Uterus (tissue), 3 donors: ENCODE measurements at regions not wholly inside any gene's neighbourhood (a gene's known extent, or its start where the extent isn't known, plus 50 kb on each side); places are given as distances from the start of the nearest gene placed in this dataset.
"Not testable (repeated sequence)": the region's sequence is repeated elsewhere in the genome, so short reads cannot be mapped to it uniquely, and the experiment has no call there.

Experiments used
- DNase-seq, 2 donors: peaks; one replicate each; pipeline ENCODE4 v3.0.0-alpha.2; 2019 to 2020
- H3K27ac ChIP-seq, 2 donors: fragments of 200-600 bp; sonication (generic); 1 replicate in 1 of 2; 2 replicates in 1 of 2; pipeline ENCODE4 v1.5.1; 2016 to 2018
- H3K27me3 ChIP-seq, 2 donors: fragments of 200-600 bp; sonication (generic); one replicate each; pipeline ENCODE4 v1.5.1; 2018 to 2019; ENCODE audit warnings: control low read depth in 1 of 2
- H3K36me3 ChIP-seq, 2 donors: fragments of 200-600 bp; sonication (generic); one replicate each; pipeline ENCODE4 v1.5.1; 2019; ENCODE audit warnings: control low read depth in 1 of 2
- H3K4me1 ChIP-seq, 2 donors: fragments of 200-600 bp; sonication (generic); one replicate each; pipeline ENCODE4 v1.5.1; 2018 to 2019; ENCODE audit warnings: control low read depth in 1 of 2
- H3K4me3 ChIP-seq, 2 donors: fragments of 200-600 bp; sonication (generic); 1 replicate in 1 of 2; 2 replicates in 1 of 2; pipeline ENCODE4 v1.5.1; 2018 to 2019; ENCODE audit warnings: mild to moderate bottlenecking in 1 of 2
- H3K9me3 ChIP-seq, 2 donors: fragments of 200-600 bp; sonication (generic); one replicate each; pipeline ENCODE4 v1.5.1; 2019; ENCODE audit warnings: control low read depth in 1 of 2
- intact Hi-C: fragments of 100-400 bp; cut with DNase I; formaldehyde crosslinking; loops from one replicate; pipeline ENCODE4 v1.15.1; 2023; ENCODE audit warnings: low total_unique reads
- donor health status: DM: yes; HTN: yes; CAD: no.

- intact Hi-C loops, DNase-seq, H3K4me3 ChIP-seq, H3K9me3 ChIP-seq, H3K4me1 ChIP-seq, H3K27ac ChIP-seq, H3K36me3 ChIP-seq, H3K27me3 ChIP-seq: not testable (repeated sequence)
Observed at GRCh38 chr2:91519359-91519758, 2827.9 kb downstream of the RPIA start.

DNA sequence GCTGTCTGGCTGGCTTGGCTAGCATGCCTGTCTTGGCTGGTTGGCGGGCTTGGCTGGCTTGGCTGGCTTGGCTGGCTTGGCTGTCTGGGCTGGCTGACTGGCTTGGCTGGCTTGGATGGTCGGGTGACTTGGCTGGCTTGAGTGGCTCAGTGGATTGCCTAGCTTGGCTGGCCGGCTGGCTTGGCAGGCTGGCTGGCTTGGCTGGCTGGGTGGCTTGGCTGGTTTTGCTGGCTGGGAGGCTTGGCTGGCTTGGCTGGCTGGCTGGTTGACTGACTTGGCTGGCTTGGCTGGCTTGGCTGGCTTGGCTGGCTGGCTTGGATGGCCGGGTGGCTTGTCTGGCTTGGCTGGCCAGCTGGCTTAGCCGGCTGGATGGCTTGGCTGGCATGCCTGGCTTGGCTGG is 2828.4 kb downstream of the RPIA start:
- H3K4me1 ChIP-seq, DNase-seq, H3K4me3 ChIP-seq, H3K27ac ChIP-seq, H3K9me3 ChIP-seq, H3K36me3 ChIP-seq, H3K27me3 ChIP-seq, intact Hi-C loops: not testable (repeated sequence)

- DNase-seq, H3K4me1 ChIP-seq, H3K9me3 ChIP-seq, H3K4me3 ChIP-seq, H3K27me3 ChIP-seq, intact Hi-C loops, H3K36me3 ChIP-seq, H3K27ac ChIP-seq: not testable (repeated sequence)
Observed at GRCh38 chr2:91520523-91520922, 2829.1 kb downstream of the RPIA start.

- DNase-seq, H3K27me3 ChIP-seq, H3K27ac ChIP-seq, H3K4me1 ChIP-seq, H3K9me3 ChIP-seq, intact Hi-C loops, H3K36me3 ChIP-seq, H3K4me3 ChIP-seq: not testable (repeated sequence)
Observed at GRCh38 chr2:91520972-91521535, 2829.6 kb downstream of the RPIA start.

GRCh38 chr2:91521944-91522343 is 2830.5 kb downstream of the RPIA start:
- intact Hi-C loops, DNase-seq, H3K27me3 ChIP-seq, H3K4me3 ChIP-seq, H3K9me3 ChIP-seq, H3K4me1 ChIP-seq, H3K27ac ChIP-seq, H3K36me3 ChIP-seq: not testable (repeated sequence)

DNA sequence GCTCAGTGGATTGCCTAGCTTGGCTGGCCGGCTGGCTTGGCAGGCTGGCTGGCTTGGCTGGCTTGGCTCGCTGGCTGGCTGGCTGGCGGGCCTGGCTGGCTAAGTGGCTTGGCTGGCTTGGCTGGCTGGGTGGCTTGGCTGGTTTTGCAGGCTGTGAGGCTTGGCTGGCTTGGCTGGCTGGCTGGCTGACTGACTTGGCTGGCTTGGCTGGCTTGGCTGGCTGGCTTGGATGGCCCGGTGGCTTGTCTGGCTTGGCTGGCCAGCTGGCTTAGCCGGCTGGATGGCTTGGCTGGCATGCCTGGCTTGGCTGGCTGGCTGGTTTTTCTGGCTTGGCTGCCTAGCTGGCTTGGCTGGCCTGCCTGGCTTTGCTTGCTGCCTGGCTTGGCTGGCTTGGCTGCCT is 2831.4 kb downstream of the RPIA start:
- H3K27me3 ChIP-seq, H3K36me3 ChIP-seq, intact Hi-C loops, H3K27ac ChIP-seq, H3K9me3 ChIP-seq, H3K4me3 ChIP-seq, H3K4me1 ChIP-seq: not testable (repeated sequence)
- peak in 1 of 2 donors; percentile 3 for DNase-seq

DNA sequence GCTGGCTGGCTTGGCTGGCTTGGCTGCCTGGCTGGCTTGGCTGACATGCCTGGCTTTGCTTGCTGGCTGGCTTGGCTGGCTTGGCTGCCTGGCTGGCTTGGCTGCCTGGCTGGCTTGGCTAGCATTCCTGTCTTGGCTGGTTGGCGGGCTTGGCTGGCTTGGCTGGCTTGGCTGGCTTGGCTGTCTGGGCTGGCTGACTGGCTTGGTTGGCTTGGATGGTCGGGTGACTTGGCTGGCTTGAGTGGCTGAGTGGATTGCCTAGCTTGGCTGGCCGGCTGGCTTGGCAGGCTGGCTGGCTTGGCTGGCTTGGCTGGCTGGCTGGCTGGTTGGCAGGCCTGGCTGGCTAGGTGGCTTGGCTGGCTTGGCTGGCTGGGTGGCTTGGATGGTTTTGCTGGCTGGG is 2832.3 kb downstream of the RPIA start:
- intact Hi-C loops, H3K27me3 ChIP-seq, H3K27ac ChIP-seq, H3K4me3 ChIP-seq, H3K9me3 ChIP-seq, H3K36me3 ChIP-seq, H3K4me1 ChIP-seq, DNase-seq: not testable (repeated sequence)

DNA sequence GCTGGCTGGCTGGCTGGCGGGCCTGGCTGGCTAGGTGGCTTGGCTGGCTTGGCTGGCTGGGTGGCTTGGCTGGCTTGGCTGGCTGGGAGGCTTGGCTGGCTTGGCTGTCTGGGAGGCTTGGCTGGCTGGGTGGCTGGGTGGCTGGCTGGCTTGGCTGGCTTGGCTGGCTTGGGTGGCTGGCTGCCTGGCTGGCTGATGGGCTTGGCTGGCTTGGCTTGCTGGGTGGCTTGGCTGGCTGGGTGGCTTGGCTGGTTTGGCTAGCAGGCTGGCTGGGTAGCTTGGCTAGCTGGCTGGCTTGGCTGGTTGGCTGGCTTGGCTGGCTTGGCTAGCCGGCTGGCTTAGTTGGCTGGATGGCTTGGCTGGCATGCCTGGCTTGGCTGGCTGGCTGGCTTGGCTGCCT is 2834.1 kb downstream of the RPIA start:
- H3K27ac ChIP-seq, H3K9me3 ChIP-seq, DNase-seq, H3K4me1 ChIP-seq, H3K27me3 ChIP-seq, H3K4me3 ChIP-seq, H3K36me3 ChIP-seq, intact Hi-C loops: not testable (repeated sequence)

DNA sequence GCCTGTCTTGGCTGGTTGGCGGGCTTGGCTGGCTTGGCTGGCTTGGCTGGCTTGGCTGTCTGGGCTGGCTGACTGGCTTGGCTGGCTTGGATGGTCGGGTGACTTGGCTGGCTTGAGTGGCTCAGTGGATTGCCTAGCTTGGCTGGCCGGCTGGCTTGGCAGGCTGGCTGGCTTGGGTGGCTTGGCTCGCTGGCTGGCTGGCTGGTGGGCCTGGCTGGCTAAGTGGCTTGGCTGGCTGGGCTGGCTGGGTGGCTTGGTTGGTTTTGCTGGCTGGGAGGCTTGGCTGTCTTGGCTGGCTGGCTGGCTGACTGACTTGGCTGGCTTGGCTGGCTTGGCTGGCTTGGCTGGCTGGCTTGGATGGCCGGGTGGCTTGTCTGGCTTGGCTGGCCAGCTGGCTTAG is 2834.6 kb downstream of the RPIA start:
- H3K9me3 ChIP-seq, DNase-seq, H3K4me1 ChIP-seq, intact Hi-C loops, H3K27me3 ChIP-seq, H3K36me3 ChIP-seq, H3K4me3 ChIP-seq, H3K27ac ChIP-seq: not testable (repeated sequence)

GRCh38 chr2:91527056-91527455 is 2835.6 kb downstream of the RPIA start:
- H3K4me1 ChIP-seq, H3K9me3 ChIP-seq, H3K27me3 ChIP-seq, H3K4me3 ChIP-seq, DNase-seq, intact Hi-C loops, H3K27ac ChIP-seq, H3K36me3 ChIP-seq: not testable (repeated sequence)

- DNase-seq, result peak in 1 of 2 donors; percentile 15
- H3K27ac ChIP-seq, H3K9me3 ChIP-seq, H3K4me1 ChIP-seq, intact Hi-C loops, H3K27me3 ChIP-seq, H3K36me3 ChIP-seq, H3K4me3 ChIP-seq: not testable (repeated sequence)
Observed at GRCh38 chr2:91527491-91528031, 2836.1 kb downstream of the RPIA start.

GRCh38 chr2:91528361-91528760 is 2836.9 kb downstream of the RPIA start:
- H3K27ac ChIP-seq, H3K36me3 ChIP-seq, H3K4me1 ChIP-seq, DNase-seq, H3K4me3 ChIP-seq, H3K27me3 ChIP-seq, intact Hi-C loops, H3K9me3 ChIP-seq: not testable (repeated sequence)

- intact Hi-C loops, H3K9me3 ChIP-seq, DNase-seq, H3K4me3 ChIP-seq, H3K36me3 ChIP-seq, H3K4me1 ChIP-seq, H3K27me3 ChIP-seq, H3K27ac ChIP-seq: not testable (repeated sequence)
Observed at GRCh38 chr2:91536109-91536508, 2844.6 kb downstream of the RPIA start.

- intact Hi-C loops, H3K27me3 ChIP-seq, H3K27ac ChIP-seq, H3K36me3 ChIP-seq, H3K9me3 ChIP-seq, H3K4me3 ChIP-seq, DNase-seq, H3K4me1 ChIP-seq: not testable (repeated sequence)
Observed at GRCh38 chr2:91536549-91537263, 2845.2 kb downstream of the RPIA start.
